ENCODE measurements at regions not wholly inside any gene's neighbourhood (a gene's known extent, or its start where the extent isn't known, plus 50 kb on each side); places are given as distances from the start of the nearest gene placed in this dataset.

DNA sequence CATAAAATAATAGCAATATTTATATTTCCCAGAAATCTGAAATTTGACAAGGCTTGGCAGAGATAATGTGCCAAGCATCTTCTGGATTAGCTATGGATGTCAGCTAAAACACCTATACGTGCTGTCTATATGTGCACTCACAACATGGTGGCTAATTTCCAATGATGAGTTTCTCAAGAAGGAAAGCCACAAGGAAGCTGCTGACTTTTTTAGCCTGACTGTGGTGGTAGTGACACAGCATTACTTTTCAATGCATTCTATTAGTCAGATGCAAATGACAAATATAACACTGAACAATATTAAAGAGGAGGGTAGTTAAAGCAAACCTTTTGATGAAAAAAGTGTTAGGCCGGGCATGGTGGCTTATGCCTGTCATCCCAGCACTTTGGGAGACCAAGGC is 101.7 kb upstream of the CCDC54 start:
- no peaks in the 10 kb centered on the region for H3K4me1 ChIP-seq (ENCODE audit: control insufficient read depth in 4 of 4, insufficient read depth in 4 of 4, low read length in 3 of 4)
- H3K27ac ChIP-seq (ENCODE audit: low read depth in 1 of 2, low read length in 2 of 2), result no peak overlapping the region
- no peaks in the 10 kb centered on the region for H3K9me3 ChIP-seq (ENCODE audit: control insufficient read depth in 4 of 4, low read length in 3 of 4)
- no peaks in the 10 kb centered on the region for H3K36me3 ChIP-seq (ENCODE audit: control insufficient read depth in 4 of 4, insufficient read depth in 3 of 4, low read depth in 1 of 4, low read length in 3 of 4)
- 90% methylated on average over 2 of the region's 2 CpGs for WGBS
- H3K9ac ChIP-seq (ENCODE audit: low read depth in 1 of 2, low read length in 2 of 2), result no peak overlapping the region
- DNase-seq (ENCODE audit: low spot score), result no peak
- no peaks in the 10 kb centered on the region for H3K27me3 ChIP-seq (ENCODE audit: control insufficient read depth in 4 of 4, insufficient read depth in 4 of 4, low read length in 3 of 4)
- no peak overlapping the region for H3K4me3 ChIP-seq (ENCODE audit: low read depth in 1 of 3, low read length in 3 of 3)
- no peak for TF ChIP-seq RXRA (IDR thresholded peaks at IDR 0.05)
- TF ChIP-seq, protein P1, sequence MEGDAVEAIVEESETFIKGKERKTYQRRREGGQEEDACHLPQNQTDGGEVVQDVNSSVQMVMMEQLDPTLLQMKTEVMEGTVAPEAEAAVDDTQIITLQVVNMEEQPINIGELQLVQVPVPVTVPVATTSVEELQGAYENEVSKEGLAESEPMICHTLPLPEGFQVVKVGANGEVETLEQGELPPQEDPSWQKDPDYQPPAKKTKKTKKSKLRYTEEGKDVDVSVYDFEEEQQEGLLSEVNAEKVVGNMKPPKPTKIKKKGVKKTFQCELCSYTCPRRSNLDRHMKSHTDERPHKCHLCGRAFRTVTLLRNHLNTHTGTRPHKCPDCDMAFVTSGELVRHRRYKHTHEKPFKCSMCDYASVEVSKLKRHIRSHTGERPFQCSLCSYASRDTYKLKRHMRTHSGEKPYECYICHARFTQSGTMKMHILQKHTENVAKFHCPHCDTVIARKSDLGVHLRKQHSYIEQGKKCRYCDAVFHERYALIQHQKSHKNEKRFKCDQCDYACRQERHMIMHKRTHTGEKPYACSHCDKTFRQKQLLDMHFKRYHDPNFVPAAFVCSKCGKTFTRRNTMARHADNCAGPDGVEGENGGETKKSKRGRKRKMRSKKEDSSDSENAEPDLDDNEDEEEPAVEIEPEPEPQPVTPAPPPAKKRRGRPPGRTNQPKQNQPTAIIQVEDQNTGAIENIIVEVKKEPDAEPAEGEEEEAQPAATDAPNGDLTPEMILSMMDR (IDR thresholded peaks at IDR 0.05; ENCODE audit: low read depth, low read length, missing input control), result no peak
- TF ChIP-seq, protein P2, sequence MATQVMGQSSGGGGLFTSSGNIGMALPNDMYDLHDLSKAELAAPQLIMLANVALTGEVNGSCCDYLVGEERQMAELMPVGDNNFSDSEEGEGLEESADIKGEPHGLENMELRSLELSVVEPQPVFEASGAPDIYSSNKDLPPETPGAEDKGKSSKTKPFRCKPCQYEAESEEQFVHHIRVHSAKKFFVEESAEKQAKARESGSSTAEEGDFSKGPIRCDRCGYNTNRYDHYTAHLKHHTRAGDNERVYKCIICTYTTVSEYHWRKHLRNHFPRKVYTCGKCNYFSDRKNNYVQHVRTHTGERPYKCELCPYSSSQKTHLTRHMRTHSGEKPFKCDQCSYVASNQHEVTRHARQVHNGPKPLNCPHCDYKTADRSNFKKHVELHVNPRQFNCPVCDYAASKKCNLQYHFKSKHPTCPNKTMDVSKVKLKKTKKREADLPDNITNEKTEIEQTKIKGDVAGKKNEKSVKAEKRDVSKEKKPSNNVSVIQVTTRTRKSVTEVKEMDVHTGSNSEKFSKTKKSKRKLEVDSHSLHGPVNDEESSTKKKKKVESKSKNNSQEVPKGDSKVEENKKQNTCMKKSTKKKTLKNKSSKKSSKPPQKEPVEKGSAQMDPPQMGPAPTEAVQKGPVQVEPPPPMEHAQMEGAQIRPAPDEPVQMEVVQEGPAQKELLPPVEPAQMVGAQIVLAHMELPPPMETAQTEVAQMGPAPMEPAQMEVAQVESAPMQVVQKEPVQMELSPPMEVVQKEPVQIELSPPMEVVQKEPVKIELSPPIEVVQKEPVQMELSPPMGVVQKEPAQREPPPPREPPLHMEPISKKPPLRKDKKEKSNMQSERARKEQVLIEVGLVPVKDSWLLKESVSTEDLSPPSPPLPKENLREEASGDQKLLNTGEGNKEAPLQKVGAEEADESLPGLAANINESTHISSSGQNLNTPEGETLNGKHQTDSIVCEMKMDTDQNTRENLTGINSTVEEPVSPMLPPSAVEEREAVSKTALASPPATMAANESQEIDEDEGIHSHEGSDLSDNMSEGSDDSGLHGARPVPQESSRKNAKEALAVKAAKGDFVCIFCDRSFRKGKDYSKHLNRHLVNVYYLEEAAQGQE (IDR thresholded peaks at IDR 0.05), result no peak
- TF ChIP-seq FOXA1 (IDR thresholded peaks at IDR 0.05), result no peak
- TF ChIP-seq, protein P3, sequence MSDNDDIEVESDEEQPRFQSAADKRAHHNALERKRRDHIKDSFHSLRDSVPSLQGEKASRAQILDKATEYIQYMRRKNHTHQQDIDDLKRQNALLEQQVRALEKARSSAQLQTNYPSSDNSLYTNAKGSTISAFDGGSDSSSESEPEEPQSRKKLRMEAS (IDR thresholded peaks at IDR 0.05), result no peak
- no peak for TF ChIP-seq HNF4A (conservative IDR thresholded peaks at IDR 0.05)
- no peak for TF ChIP-seq TAF1 (conservative IDR thresholded peaks at IDR 0.05)
- no peak for TF ChIP-seq YY1 (IDR thresholded peaks at IDR 0.05)
- no peak for TF ChIP-seq FOXA2 (IDR thresholded peaks at IDR 0.05)
- no peak for TF ChIP-seq SP1 (IDR thresholded peaks at IDR 0.05)
- no peak for TF ChIP-seq RAD21 (IDR thresholded peaks at IDR 0.05)
- no peak for TF ChIP-seq JUND (IDR thresholded peaks at IDR 0.05)
- TF ChIP-seq, protein P4, sequence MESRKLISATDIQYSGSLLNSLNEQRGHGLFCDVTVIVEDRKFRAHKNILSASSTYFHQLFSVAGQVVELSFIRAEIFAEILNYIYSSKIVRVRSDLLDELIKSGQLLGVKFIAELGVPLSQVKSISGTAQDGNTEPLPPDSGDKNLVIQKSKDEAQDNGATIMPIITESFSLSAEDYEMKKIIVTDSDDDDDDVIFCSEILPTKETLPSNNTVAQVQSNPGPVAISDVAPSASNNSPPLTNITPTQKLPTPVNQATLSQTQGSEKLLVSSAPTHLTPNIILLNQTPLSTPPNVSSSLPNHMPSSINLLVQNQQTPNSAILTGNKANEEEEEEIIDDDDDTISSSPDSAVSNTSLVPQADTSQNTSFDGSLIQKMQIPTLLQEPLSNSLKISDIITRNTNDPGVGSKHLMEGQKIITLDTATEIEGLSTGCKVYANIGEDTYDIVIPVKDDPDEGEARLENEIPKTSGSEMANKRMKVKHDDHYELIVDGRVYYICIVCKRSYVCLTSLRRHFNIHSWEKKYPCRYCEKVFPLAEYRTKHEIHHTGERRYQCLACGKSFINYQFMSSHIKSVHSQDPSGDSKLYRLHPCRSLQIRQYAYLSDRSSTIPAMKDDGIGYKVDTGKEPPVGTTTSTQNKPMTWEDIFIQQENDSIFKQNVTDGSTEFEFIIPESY (IDR thresholded peaks at IDR 0.05), result no peak
- no peak for TF ChIP-seq HNF4G (IDR thresholded peaks at IDR 0.05)
- no peak for TF ChIP-seq EGR1 (IDR thresholded peaks at IDR 0.05; ENCODE audit: low read depth in 2 of 2)
- TF ChIP-seq, protein P5, sequence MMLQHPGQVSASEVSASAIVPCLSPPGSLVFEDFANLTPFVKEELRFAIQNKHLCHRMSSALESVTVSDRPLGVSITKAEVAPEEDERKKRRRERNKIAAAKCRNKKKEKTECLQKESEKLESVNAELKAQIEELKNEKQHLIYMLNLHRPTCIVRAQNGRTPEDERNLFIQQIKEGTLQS (IDR thresholded peaks at IDR 0.05), result no peak
- TF ChIP-seq GABPA (IDR thresholded peaks at IDR 0.05 in 1 of 2, conservative IDR thresholded peaks at IDR 0.05 in 1 of 2), result no peak
- TF ChIP-seq NR2F2 (IDR thresholded peaks at IDR 0.05), result no peak

Measured in liver (tissue), 8 donors.